Right atrium auricular region (tissue), 2 donors: ENCODE measurements at regions not wholly inside any gene's neighbourhood (a gene's known extent, or its start where the extent isn't known, plus 50 kb on each side); places are given as distances from the start of the nearest gene placed in this dataset.

Experiments used
- DNase-seq: peaks from one replicate; pipeline ENCODE4 v3.0.0-alpha.2; 2019; ENCODE audit warnings: low spot score
- H3K27ac ChIP-seq, 2 donors: fragments of 200-600 bp; sonication (generic); 1 replicate in 1 of 2; 2 replicates in 1 of 2; pipeline ENCODE4 v1.5.1; 2016 to 2019
- H3K27me3 ChIP-seq, 2 donors: fragments of 200-600 bp; sonication (generic); one replicate each; pipeline versions ENCODE4 v1.5.1 to v1.6.0; 2017 to 2019
- H3K36me3 ChIP-seq: fragments of 200-600 bp; sonication (generic); one replicate; pipeline ENCODE4 v1.5.1; 2016
- H3K4me1 ChIP-seq, 2 donors: fragments of 200-600 bp; sonication (generic); one replicate each; pipeline versions ENCODE4 v1.5.1 to v1.6.0; 2017 to 2019
- H3K4me3 ChIP-seq, 2 donors: fragments of 200-600 bp; sonication (generic); 1 replicate in 1 of 2; 2 replicates in 1 of 2; pipeline ENCODE4 v1.5.1; 2017 to 2019; ENCODE audit warnings: mild to moderate bottlenecking in 1 of 2, moderate library complexity in 1 of 2
- H3K9me3 ChIP-seq, 2 donors: fragments of 200-600 bp; sonication (generic); one replicate each; pipeline ENCODE4 v1.5.1; 2019
- TF ChIP-seq, protein P1 (sequence below), 2 donors: fragments of 200-600 bp; sonication (generic); IDR thresholded peaks; one replicate each; pipeline ENCODE4 v1.5.1; 2019; ENCODE audit warnings: antibody characterized with exemption in 2 of 2

DNA sequence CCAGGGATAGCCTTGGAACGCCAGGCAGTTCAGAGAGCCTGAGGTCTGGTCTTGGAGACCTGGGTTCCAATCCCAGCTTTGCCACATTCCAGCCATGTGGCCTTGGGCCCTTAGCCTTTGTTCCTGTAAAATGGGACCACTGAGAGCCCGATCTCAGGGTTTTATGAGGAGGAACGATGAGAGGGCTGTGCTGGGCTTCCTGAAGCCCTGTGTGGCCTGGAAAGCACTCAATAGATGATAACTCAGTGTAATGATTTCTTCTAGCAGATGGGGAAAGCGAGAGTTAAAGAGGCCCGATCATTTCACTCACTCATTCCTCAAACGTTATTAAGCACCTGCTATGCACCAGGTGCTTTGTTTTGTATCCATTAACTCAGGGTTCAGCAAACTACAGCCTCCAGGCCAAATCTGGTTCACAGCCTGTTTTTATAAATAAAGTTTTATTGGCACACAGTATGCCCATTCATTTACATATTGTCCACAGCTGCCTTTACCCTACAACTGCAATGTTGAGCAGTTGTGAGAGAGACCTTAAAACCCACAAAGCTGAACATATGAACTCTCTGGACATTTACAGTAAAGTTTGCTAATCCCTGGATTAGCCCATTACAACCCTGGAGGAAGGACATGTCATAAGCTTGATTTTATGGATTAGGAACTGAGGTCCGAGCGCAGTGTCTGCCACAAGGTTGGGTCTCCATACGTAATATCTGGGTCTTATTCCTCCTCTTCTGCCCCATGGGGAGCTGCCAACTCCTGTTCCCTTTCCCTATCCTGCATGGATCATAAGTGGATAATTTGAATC lies 90.4 kb downstream of the CEBPB start:
- Histone ChIP-seq H3K36me3 (no peaks in the 10 kb centered on the region), H3K4me1 (peaks cover 0 to 62% of the 10 kb centered on the region in 2 donors), H3K4me3 (no peak overlapping the region), H3K9me3 (no peaks in the 10 kb centered on the region), H3K27ac (peak overlapping the region; percentile 11 to 26), H3K27me3 (no peaks in the 10 kb centered on the region)
- TF ChIP-seq, protein P1, sequence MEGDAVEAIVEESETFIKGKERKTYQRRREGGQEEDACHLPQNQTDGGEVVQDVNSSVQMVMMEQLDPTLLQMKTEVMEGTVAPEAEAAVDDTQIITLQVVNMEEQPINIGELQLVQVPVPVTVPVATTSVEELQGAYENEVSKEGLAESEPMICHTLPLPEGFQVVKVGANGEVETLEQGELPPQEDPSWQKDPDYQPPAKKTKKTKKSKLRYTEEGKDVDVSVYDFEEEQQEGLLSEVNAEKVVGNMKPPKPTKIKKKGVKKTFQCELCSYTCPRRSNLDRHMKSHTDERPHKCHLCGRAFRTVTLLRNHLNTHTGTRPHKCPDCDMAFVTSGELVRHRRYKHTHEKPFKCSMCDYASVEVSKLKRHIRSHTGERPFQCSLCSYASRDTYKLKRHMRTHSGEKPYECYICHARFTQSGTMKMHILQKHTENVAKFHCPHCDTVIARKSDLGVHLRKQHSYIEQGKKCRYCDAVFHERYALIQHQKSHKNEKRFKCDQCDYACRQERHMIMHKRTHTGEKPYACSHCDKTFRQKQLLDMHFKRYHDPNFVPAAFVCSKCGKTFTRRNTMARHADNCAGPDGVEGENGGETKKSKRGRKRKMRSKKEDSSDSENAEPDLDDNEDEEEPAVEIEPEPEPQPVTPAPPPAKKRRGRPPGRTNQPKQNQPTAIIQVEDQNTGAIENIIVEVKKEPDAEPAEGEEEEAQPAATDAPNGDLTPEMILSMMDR (IDR thresholded peaks at IDR 0.05): no peak
- no peak for DNase-seq

DNA sequence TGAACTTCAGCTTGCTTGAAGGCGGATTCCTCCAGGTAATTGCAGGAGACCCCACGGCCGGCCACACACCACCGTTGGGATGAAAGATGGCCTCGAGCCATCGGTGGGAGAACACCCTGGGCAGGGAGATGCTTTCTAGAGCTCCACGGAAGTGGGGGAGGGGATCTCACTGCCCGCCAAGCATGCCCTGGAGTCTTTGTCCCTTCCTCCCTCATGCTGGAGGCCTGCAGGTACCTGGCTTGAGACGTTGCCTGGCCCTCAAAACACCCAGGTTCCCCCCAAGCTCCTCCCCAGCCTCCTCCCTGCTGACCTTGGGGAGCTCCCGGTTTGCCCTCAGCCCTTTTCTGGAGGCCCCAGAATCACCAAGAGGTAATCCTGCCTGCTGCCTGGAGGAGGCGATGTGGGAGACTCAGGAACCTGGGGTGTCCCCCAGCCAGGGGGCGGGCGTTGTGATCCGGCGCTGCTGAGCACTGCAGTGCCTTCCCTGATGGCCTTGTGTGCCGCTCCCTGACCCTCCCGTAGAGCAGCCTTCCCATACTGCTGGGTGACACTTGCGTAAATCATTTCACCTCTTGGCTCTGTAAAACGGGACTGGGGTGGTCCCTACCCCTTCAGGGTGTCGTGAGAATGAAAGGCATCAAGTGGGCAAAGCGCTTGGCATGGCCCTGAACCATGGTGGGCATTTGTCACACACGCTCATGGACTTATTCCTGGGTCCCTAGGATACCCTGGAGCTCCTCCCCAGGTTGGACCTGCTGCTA lies 91.4 kb downstream of the CEBPB start:
- peaks cover 0 to 70% of the 10 kb centered on the region in 2 donors for H3K4me1 ChIP-seq

DNA sequence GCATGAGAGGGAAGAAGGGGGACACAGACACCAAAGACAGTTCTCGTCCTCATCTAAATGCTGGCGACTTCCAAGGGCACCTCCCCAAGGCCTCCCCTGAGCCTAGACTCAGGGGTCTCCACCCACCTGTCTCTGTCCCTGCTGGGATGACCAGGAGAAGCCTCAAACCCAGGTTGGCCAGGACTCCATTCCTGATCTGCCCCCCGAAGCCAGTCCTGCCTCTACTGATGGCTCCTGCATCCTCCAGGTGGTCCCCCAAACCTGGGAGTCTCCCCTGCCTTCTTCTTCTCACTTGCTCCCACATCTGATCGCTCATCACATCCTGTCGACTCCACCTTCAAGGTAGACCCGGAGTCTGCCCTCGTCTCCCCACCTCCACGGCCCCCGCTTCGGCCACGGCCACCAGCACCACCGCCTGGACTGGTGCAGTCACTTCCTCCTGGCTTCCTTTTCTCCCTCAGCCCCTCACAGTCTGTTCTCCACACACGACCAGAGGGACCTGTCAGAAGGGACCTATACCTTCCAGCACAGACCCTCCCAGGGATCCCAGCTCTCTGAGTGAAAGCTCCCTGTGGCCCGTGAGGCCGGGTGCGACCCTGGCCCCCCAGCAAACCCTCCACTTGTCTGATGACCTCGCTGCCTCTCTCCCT lies 92.1 kb downstream of the CEBPB start:
- DNase-seq: no peak
- Histone ChIP-seq H3K36me3 (no peaks in the 10 kb centered on the region), H3K27me3 (no peaks in the 10 kb centered on the region), H3K9me3 (no peaks in the 10 kb centered on the region), H3K4me3 (no peak overlapping the region), H3K27ac (peak overlapping the region; percentile 70 to 84), H3K4me1 (peaks cover 0 to 67% of the 10 kb centered on the region in 2 donors)
- TF ChIP-seq, protein P1 (IDR thresholded peaks at IDR 0.05): no peak

More for the DNA sequence above, 91.4 kb downstream of the CEBPB start:
- TF ChIP-seq, protein P1 (IDR thresholded peaks at IDR 0.05): no peak
- Histone ChIP-seq H3K36me3 (no peaks in the 10 kb centered on the region), H3K4me3 (no peak overlapping the region), H3K27ac (no peak overlapping the region), H3K27me3 (no peaks in the 10 kb centered on the region), H3K9me3 (no peaks in the 10 kb centered on the region)
- DNase-seq: no peak

DNA sequence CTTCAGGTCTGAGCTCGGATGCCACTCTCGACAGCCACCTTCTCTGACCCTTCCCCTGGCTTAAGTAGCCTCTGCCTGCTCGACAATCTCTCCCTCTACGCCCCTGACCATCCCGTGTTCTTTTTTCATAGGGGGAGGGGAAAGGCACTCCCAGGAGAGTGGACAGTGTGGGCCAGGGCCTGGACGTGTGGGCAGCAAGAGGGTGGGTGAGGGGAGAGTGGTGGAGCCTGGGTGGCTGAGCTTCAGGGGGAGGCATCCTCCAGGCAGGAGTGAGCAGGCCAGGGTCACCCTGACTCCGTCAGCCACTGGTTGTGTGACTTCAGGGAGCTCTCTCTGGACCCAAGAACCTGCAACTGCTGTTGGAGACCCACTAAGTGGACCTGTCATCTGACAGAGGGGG lies 92.7 kb downstream of the CEBPB start:
- Histone ChIP-seq H3K27me3 (no peaks in the 10 kb centered on the region), H3K36me3 (no peaks in the 10 kb centered on the region), H3K9me3 (no peaks in the 10 kb centered on the region), H3K4me1 (peaks cover 0 to 61% of the 10 kb centered on the region in 2 donors), H3K27ac (peak overlapping the region; percentile 70 to 84), H3K4me3 (no peak overlapping the region)
- TF ChIP-seq, protein P1 (IDR thresholded peaks at IDR 0.05): no peak
- no peak for DNase-seq

DNA sequence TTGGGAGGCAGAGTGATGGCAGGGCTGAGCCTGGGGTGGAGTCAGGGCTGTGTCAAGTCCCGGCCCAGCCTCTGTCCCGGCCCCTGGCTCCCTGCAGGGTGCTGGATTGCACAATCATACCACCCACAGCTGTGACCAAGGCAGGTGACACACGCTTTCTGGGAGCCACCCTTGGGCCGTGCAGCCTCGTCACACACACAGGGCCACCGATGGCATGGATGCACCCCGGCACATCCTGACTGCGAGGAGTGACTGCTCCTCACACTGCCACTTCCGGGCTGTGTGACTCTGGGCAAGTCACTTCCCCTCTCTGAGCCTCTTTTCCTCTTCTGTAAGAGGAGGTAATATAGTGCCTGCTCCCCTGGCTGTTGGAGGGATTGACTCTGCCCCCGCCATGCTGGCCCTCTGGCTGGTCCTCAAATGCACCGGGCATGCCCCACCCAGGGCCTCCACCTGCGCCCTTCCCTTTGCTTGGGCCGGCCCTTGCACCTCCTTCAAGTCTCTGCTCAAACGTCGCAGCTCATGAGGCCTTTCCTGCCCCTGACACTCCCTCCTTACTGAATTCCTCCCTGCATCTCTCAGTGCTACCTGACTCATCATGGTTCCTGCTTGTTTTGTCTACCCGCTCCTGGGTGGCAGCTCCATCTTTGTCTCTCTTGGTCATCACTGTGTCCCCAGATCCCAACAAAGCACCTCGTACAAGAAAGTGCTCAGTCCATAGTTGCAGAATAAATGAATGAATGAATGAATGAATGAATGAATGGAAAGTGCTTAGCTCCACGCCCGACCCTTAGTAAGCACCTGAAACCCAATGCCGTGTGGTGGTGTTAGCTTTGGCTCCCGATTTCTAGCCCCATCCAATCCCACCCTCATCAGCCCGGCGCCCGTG lies 93.5 kb downstream of the CEBPB start:
- Histone ChIP-seq H3K36me3 (no peaks in the 10 kb centered on the region), H3K4me3 (no peak overlapping the region), H3K27me3 (no peaks in the 10 kb centered on the region), H3K9me3 (no peaks in the 10 kb centered on the region), H3K4me1 (peaks cover 0 to 53% of the 10 kb centered on the region in 2 donors), H3K27ac (peak overlapping the region; percentile 70 to 84)
- peak; percentile 76 for DNase-seq
- TF ChIP-seq, protein P1 (IDR thresholded peaks at IDR 0.05): no peak
